HL-60 (cell line): ENCODE measurements at regions not wholly inside any gene's neighbourhood (a gene's known extent, or its start where the extent isn't known, plus 50 kb on each side); places are given as distances from the start of the nearest gene placed in this dataset.
A peak's percentile ranks its signal among the peaks of the same experiment; 100 is the strongest.

Experiments used
- DNase-seq, 2 experiments: peaks; one replicate each; pipeline ENCODE4 v3.0.0-alpha.2; 2010 to 2020; ENCODE audit warnings: low read depth in 1 of 2, low spot score in 1 of 2
- H3K27ac ChIP-seq: fragments of 250-450 bp; sonication (Bioruptor Pico); replicated peaks from 2 replicates; pipeline ENCODE4 v1.5.1; 2020; ENCODE audit warnings: mild to moderate bottlenecking, moderate library complexity
- H3K27me3 ChIP-seq: fragments of 250-450 bp; sonication (Bioruptor Pico); 2 replicates; pipeline ENCODE4 v1.5.1; 2021; ENCODE audit warnings: mild to moderate bottlenecking, moderate library complexity; ENCODE audit not compliant: insufficient read depth, poor library complexity, severe bottlenecking
- H3K4me3 ChIP-seq: replicated peaks from 2 replicates; pipeline ENCODE4 v1.5.1; 2011; ENCODE audit warnings: mild to moderate bottlenecking, control low read depth, low read length; ENCODE audit not compliant: insufficient read depth
- CTCF ChIP-seq: IDR thresholded peaks from one replicate; pipeline ENCODE4 v1.5.1; 2011; ENCODE audit warnings: low read length, control low read depth, inconsistent platforms; ENCODE audit not compliant: insufficient read depth
- GABPA ChIP-seq: IDR thresholded peaks from 2 replicates; pipeline ENCODE4 v1.6.1; 2012; ENCODE audit warnings: low read depth
- POLR2AphosphoS5 ChIP-seq: IDR thresholded peaks from 2 replicates; pipeline ENCODE4 v1.6.1; 2012; ENCODE audit warnings: low read depth
- REST ChIP-seq: IDR thresholded peaks from 2 replicates; pipeline ENCODE4 v1.6.1; 2012; ENCODE audit warnings: low read depth; ENCODE audit not compliant: insufficient replicate concordance
- SPI1 ChIP-seq: IDR thresholded peaks from 2 replicates; pipeline ENCODE4 v1.6.1; 2012; ENCODE audit warnings: low read depth, mild to moderate bottlenecking, borderline replicate concordance

- no peaks in the 10 kb centered on the region for H3K27me3 ChIP-seq
- H3K4me3 ChIP-seq, result peak overlapping the region; percentile 75
- no peak for DNase-seq
- H3K27ac ChIP-seq, result peak overlapping the region; percentile 96
- TF ChIP-seq REST, result no peak
These were observed 61.7 kb downstream of the FAM217A start for GRCh38 chr6:4017058-4017739.

- peak overlapping the region; percentile 96 for H3K27ac ChIP-seq
- H3K27me3 ChIP-seq, result no peaks in the 10 kb centered on the region
- TF ChIP-seq GABPA, result no peak
- no peak for TF ChIP-seq CTCF
- TF ChIP-seq SPI1, result no peak
- no peak for TF ChIP-seq POLR2AphosphoS5
- TF ChIP-seq REST, result no peak
- peak in 1 of 2 experiments; percentile 18 for DNase-seq
- H3K4me3 ChIP-seq, result peak overlapping the region; percentile 75
These were observed 61.1 kb downstream of the FAM217A start for GRCh38 chr6:4017834-4018170.

- no peaks in the 10 kb centered on the region for H3K27me3 ChIP-seq
- H3K4me3 ChIP-seq, result peak overlapping the region; percentile 75
- DNase-seq, result peak; percentile 94 to 96
- TF ChIP-seq REST (peak; percentile 50), POLR2AphosphoS5 (peak; percentile 81), CTCF (no peak), SPI1 (peak; percentile 49; the same call in 1 of the 2 replicates), GABPA (peak; percentile 57)
- H3K27ac ChIP-seq, result peak overlapping the region; percentile 96
These were observed 60.6 kb downstream of the FAM217A start for GRCh38 chr6:4018171-4018923.
